ENCODE measurements at regions not wholly inside any gene's neighbourhood (a gene's known extent, or its start where the extent isn't known, plus 50 kb on each side); places are given as distances from the start of the nearest gene placed in this dataset.

- TF ChIP-seq CTCF (conservative IDR thresholded peaks at IDR 0.05) = no peak
- no peak for TF ChIP-seq EZH2 (IDR thresholded peaks at IDR 0.05; ENCODE audit: low read depth)
These were observed 139.4 kb upstream of the ST6GAL2 start for GRCh38 chr2:107025291-107025857.
